Endothelial cell of hepatic sinusoid (primary cell): ENCODE measurements at regions not wholly inside any gene's neighbourhood (a gene's known extent, or its start where the extent isn't known, plus 50 kb on each side); places are given as distances from the start of the nearest gene placed in this dataset.

Source experiments
- in situ Hi-C: cut with HindIII; loops from 2 replicates; pipeline ENCODE4 v1.10.0; 2017; ENCODE audit warnings: low sequenced_read_pairs

DNA sequence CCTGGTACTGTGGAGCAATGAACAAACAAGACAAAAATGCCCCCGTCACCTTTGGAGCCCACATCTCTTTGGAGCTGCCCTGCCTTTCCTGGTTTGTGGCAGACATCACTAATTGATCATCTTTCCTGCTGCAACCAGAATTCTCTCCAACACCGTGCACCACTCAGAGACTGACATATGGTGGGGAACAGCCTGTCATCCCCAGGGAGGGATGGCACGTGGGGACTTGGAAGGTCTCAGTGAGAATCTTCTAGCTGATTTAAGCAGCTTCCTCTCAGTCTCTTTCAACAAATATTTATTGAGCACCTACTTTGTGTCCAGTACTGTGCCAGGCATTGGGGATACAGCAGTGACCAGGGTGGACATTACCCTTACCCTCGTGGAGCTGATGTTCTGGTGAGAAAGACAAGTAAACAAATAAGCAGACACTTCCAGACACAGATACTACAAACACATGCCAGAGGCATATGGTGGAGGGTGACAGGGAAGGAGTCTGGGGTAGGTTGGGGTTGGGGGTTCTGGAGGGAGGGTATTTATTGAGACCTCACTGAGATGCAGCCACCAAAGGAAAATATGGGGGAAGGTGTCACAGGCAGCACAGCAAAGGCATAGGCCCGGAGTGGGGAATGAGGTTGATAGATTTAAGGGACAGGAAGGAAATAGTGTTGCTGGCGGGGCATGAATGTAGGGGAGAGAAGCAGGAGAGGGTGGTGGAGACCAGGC lies 82.3 kb downstream of the CEBPB start:
- in situ Hi-C loops = no loop called here

- in situ Hi-C loops = no loop called here
Measured at GRCh38 chr20:50273601-50274491, 83.2 kb downstream of the CEBPB start.

GRCh38 chr20:50274570-50275430 lies 84.2 kb downstream of the CEBPB start:
- in situ Hi-C loops = no loop called here

- in situ Hi-C loops = no loop called here
Measured at GRCh38 chr20:50276119-50277063, 85.8 kb downstream of the CEBPB start.

DNA sequence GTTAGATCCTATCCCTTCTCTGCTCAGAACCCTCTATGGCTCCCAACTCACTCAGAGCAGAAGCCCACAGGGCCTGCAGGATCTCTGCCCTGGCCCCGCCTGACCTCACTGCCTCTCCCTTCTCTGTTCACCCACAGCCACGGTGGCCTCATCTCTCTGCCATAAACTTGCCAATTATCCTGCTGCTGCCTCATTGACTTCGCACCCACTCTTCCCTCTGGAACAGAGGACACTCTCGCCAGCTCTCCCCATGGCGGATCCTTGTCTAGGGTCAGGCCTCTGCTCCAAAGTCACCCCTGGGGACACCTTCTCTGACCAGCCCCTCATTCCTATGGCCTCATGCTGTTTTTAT lies 86.4 kb downstream of the CEBPB start:
- in situ Hi-C loops = no loop called here

GRCh38 chr20:50277460-50278376 lies 87.1 kb downstream of the CEBPB start:
- in situ Hi-C loops = no loop called here

- in situ Hi-C loops = no loop called here
Measured at GRCh38 chr20:50278377-50278683, 87.7 kb downstream of the CEBPB start.

DNA sequence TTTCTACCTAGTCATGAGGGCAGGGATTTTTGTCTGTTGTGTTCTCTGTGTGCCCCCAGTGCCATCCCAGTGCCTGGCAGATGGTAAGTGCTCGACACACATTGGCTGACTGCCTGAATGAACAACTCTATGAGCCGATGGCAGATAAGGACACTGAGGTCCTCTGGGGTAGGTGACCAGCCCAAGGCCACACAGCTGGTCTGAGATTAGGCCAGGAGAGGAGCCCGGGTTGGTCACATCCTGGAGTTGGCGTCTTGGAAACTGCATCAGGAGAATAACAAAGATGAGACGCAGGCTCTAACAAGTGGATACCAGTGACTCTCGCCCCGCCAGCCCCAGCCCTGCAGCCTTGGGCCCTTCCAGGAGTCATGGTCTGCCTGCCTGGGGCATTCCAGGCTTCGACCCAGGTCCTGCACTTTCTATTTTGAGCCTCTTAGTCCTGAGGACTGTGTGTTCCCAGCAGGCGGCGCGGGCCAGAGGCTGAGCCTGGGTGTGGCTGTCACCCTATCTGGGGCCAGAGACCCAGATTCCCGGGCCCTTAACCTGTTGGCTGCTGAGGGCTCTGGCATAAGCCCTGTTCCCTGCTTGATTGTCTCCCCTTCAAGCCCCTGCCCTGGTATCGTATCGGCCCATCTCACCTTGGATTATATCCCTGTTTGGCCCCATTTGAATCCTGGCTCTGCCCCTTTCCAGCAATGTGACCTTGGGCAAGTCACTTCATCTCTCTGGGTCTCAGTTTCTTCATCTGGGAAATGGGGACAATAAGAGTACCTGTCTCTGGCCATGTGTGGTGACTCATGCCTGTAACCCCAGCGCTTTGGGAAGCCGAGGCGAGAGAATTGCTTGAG lies 88.3 kb downstream of the CEBPB start:
- in situ Hi-C loops = no loop called here

DNA sequence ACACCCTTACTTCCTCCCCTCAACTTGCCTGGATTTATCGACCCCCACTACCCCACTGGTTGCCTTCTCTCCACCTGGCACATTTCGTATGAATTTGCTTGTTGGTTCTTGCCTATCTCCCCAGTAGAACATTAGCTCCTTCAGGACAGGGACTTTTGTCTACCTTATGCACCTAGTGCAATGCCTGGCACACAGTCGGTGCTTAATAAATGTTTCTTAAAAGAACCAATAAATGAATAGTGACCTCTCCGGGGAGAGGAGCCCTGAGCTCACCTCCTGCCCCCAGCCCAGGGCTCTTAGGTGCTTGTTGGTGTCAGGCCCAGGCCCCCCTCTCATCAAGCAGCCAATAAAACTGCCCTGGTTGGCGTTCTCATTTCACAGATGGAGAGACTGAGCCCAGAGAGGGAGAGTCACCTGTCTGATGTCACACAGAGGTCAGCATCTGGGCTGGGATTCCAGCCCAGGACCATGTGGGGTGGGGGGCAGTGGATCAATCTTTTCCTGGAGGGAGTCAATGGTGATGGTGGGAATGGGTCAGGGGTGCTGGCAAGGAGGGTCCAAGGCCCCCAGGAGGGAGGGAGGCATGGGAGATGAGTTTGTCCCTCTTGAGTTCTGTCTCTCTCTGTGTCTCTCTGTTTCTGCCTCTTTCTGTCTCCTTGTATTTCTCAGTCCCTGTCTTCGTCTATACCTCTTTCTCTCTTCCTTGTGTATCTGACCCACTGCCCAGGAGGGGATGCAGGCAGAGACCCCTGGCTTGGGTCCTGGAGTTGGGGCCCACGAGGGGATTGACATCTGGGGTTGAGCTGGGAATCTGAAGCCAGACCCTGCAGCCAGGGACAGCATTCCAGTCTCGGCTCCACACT lies 89.6 kb downstream of the CEBPB start:
- in situ Hi-C loops = loop anchor here (5.0 kb wide), 1 partner anchor 42 kb away; no protein-coding TSS in a partner anchor

DNA sequence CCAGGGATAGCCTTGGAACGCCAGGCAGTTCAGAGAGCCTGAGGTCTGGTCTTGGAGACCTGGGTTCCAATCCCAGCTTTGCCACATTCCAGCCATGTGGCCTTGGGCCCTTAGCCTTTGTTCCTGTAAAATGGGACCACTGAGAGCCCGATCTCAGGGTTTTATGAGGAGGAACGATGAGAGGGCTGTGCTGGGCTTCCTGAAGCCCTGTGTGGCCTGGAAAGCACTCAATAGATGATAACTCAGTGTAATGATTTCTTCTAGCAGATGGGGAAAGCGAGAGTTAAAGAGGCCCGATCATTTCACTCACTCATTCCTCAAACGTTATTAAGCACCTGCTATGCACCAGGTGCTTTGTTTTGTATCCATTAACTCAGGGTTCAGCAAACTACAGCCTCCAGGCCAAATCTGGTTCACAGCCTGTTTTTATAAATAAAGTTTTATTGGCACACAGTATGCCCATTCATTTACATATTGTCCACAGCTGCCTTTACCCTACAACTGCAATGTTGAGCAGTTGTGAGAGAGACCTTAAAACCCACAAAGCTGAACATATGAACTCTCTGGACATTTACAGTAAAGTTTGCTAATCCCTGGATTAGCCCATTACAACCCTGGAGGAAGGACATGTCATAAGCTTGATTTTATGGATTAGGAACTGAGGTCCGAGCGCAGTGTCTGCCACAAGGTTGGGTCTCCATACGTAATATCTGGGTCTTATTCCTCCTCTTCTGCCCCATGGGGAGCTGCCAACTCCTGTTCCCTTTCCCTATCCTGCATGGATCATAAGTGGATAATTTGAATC lies 90.4 kb downstream of the CEBPB start:
- in situ Hi-C loops = loop anchor here (5.0 kb wide), 1 partner anchor 41 kb away; no protein-coding TSS in a partner anchor

DNA sequence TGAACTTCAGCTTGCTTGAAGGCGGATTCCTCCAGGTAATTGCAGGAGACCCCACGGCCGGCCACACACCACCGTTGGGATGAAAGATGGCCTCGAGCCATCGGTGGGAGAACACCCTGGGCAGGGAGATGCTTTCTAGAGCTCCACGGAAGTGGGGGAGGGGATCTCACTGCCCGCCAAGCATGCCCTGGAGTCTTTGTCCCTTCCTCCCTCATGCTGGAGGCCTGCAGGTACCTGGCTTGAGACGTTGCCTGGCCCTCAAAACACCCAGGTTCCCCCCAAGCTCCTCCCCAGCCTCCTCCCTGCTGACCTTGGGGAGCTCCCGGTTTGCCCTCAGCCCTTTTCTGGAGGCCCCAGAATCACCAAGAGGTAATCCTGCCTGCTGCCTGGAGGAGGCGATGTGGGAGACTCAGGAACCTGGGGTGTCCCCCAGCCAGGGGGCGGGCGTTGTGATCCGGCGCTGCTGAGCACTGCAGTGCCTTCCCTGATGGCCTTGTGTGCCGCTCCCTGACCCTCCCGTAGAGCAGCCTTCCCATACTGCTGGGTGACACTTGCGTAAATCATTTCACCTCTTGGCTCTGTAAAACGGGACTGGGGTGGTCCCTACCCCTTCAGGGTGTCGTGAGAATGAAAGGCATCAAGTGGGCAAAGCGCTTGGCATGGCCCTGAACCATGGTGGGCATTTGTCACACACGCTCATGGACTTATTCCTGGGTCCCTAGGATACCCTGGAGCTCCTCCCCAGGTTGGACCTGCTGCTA lies 91.4 kb downstream of the CEBPB start:
- in situ Hi-C loops = loop anchor here (5.0 kb wide), 1 partner anchor 40 kb away; no protein-coding TSS in a partner anchor

GRCh38 chr20:50282592-50283241 lies 92.1 kb downstream of the CEBPB start:
- in situ Hi-C loops = loop anchor here (5.0 kb wide), 1 partner anchor 40 kb away; no protein-coding TSS in a partner anchor

- in situ Hi-C loops = loop anchor here (5.0 kb wide), 1 partner anchor 39 kb away; no protein-coding TSS in a partner anchor
Measured at GRCh38 chr20:50283370-50283769, 92.7 kb downstream of the CEBPB start.

DNA sequence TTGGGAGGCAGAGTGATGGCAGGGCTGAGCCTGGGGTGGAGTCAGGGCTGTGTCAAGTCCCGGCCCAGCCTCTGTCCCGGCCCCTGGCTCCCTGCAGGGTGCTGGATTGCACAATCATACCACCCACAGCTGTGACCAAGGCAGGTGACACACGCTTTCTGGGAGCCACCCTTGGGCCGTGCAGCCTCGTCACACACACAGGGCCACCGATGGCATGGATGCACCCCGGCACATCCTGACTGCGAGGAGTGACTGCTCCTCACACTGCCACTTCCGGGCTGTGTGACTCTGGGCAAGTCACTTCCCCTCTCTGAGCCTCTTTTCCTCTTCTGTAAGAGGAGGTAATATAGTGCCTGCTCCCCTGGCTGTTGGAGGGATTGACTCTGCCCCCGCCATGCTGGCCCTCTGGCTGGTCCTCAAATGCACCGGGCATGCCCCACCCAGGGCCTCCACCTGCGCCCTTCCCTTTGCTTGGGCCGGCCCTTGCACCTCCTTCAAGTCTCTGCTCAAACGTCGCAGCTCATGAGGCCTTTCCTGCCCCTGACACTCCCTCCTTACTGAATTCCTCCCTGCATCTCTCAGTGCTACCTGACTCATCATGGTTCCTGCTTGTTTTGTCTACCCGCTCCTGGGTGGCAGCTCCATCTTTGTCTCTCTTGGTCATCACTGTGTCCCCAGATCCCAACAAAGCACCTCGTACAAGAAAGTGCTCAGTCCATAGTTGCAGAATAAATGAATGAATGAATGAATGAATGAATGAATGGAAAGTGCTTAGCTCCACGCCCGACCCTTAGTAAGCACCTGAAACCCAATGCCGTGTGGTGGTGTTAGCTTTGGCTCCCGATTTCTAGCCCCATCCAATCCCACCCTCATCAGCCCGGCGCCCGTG lies 93.5 kb downstream of the CEBPB start:
- in situ Hi-C loops = loop anchor here (5.0 kb wide), 1 partner anchor 38 kb away; no protein-coding TSS in a partner anchor
